Spleen (tissue), 11 donors: ENCODE measurements at regions not wholly inside any gene's neighbourhood (a gene's known extent, or its start where the extent isn't known, plus 50 kb on each side); places are given as distances from the start of the nearest gene placed in this dataset.

Source experiments
- DNase-seq: peaks from one replicate; pipeline ENCODE4 v3.0.0-alpha.2; 2020
- H3K27ac ChIP-seq, 8 donors: fragments of 200-600 bp; sonication (generic) in 7 of 8; 1 replicate in 4 of 8; 2 replicates in 4 of 8; pipeline versions ENCODE4 v1.5.0 to v1.8.0; 2016 to 2021; ENCODE audit warnings: inconsistent platforms in 4 of 8, mild to moderate bottlenecking in 4 of 8, moderate library complexity in 1 of 8
- H3K27me3 ChIP-seq, 7 donors: fragments of 200-600 bp; sonication (generic) in 6 of 7; replicated peaks in 1 of 7; 1 replicate in 4 of 7; 2 replicates in 3 of 7; pipeline versions ENCODE4 v1.5.0 to v1.8.0; 2016 to 2021; ENCODE audit warnings: inconsistent platforms in 3 of 7, mild to moderate bottlenecking in 1 of 7
- H3K36me3 ChIP-seq, 6 donors: fragments of 200-600 bp; sonication (generic) in 5 of 6; 1 replicate in 4 of 6; 2 replicates in 2 of 6; pipeline versions ENCODE4 v1.5.0 to v1.8.0; 2016 to 2021; ENCODE audit warnings: inconsistent platforms in 2 of 6
- H3K4me1 ChIP-seq, 6 donors: fragments of 200-600 bp; sonication (generic) in 5 of 6; 1 replicate in 3 of 6; 2 replicates in 3 of 6; pipeline versions ENCODE4 v1.5.0 to v1.8.0; 2016 to 2021; ENCODE audit warnings: inconsistent platforms in 3 of 6
- H3K4me3 ChIP-seq, 8 donors: fragments of 200-600 bp; sonication (generic) in 7 of 8; 1 replicate in 4 of 8; 2 replicates in 4 of 8; pipeline versions ENCODE4 v1.5.0 to v1.8.0; 2016 to 2021; ENCODE audit warnings: inconsistent platforms in 4 of 8, mild to moderate bottlenecking in 4 of 8, moderate library complexity in 2 of 8
- H3K9me3 ChIP-seq, 8 donors: fragments of 200-600 bp; sonication (generic) in 7 of 8; 1 replicate in 4 of 8; 2 replicates in 4 of 8; pipeline versions ENCODE4 v1.5.0 to v1.8.0; 2016 to 2021; ENCODE audit warnings: inconsistent platforms in 4 of 8
- CTCF ChIP-seq, 11 experiments: fragments of 200-600 bp in 7 of 11; fragments of 450-650 bp in 4 of 11; sonication (generic) in 4 of 11; IDR thresholded peaks in 8 of 11; conservative IDR thresholded peaks in 3 of 11; 1 replicate in 7 of 11; 2 replicates in 4 of 11; pipeline versions ENCODE4 v1.4.0 to v1.8.0; 2016 to 2021; ENCODE audit warnings: antibody characterized with exemption in 11 of 11, inconsistent platforms in 4 of 11, mild to moderate bottlenecking in 1 of 11
- POLR2A ChIP-seq, 3 donors: fragments of 450-650 bp; IDR thresholded peaks; one replicate each; pipeline ENCODE4 v1.5.1; 2017; ENCODE audit warnings: antibody characterized with exemption in 3 of 3, mild to moderate bottlenecking in 1 of 3
- POLR2AphosphoS5 ChIP-seq, 3 donors: sonication (generic); formaldehyde crosslinking; IDR thresholded peaks; one replicate each; pipeline ENCODE4 v1.5.1; 2017; ENCODE audit warnings: antibody characterized with exemption in 3 of 3
- whole genome bisulfite sequencing, 5 donors: extraction: QIAGEN DNeasy Blood & Tissue Kit in 3 of 5; methylation state at CpG; one replicate each; pipeline versions ENCODE4 v1.1.5 to v1.1.7; 2013 to 2018; 5-methylcytosine and 5-hydroxymethylcytosine counted together
- intact Hi-C: fragments of 100-400 bp; cut with DNase I; formaldehyde crosslinking; loops from one replicate; pipeline ENCODE4 v1.15.0; 2023; ENCODE audit warnings: low total_unique reads
- donor health status: healthy with polysubstance abuse.
- donor health status: DM: no; HTN: no; CAD: no; lungs with moderate emphysema.
- donor health status: DM: no; HTN: no; CAD: no.
- donor health status: Bipolar disorder and iron deficiency.
- donor health status: healthy.
- donor health status: DM: no; HTN: no; CAD: no.
- donor health status: DM: yes; HTN: yes; CAD: no.

GRCh38 chr1:226809785-226810571 lies 60.4 kb upstream of the PSEN2 start:
- Histone ChIP-seq H3K9me3 (no peaks in the 10 kb centered on the region), H3K27me3 (no peaks in the 10 kb centered on the region), H3K4me1 (peaks cover 0 to 12% (median 9%) of the 10 kb centered on the region in 6 donors), H3K27ac (no peak overlapping the region), H3K4me3 (no peak overlapping the region), H3K36me3 (no peaks in the 10 kb centered on the region)
- DNase-seq: peak; percentile 52
- TF ChIP-seq CTCF (IDR thresholded peaks at IDR 0.05 in 8 of 11, conservative IDR thresholded peaks at IDR 0.05 in 3 of 11) (no peak), POLR2A (IDR thresholded peaks at IDR 0.05) (no peak), POLR2AphosphoS5 (IDR thresholded peaks at IDR 0.05) (no peak)
- intact Hi-C loops: no loop called here
- WGBS, 5 donors: 90 to 94% (median 93%) methylated on average over 8 to 11 of the region's 11 CpGs

- Histone ChIP-seq H3K27ac (no peak overlapping the region), H3K27me3 (no peaks in the 10 kb centered on the region), H3K36me3 (no peaks in the 10 kb centered on the region), H3K9me3 (no peaks in the 10 kb centered on the region), H3K4me1 (no peaks in the 10 kb centered on the region), H3K4me3 (no peak overlapping the region)
- DNase-seq: peak; percentile 56
- intact Hi-C loops: no loop called here
- 86 to 92% (median 88%) methylated on average over 6 of the region's 6 CpGs for WGBS, 5 donors
- no peak for TF ChIP-seq POLR2A (IDR thresholded peaks at IDR 0.05)
- TF ChIP-seq CTCF (IDR thresholded peaks at IDR 0.05 in 8 of 11, conservative IDR thresholded peaks at IDR 0.05 in 3 of 11): no peak
- TF ChIP-seq POLR2AphosphoS5 (IDR thresholded peaks at IDR 0.05): no peak
Observed at GRCh38 chr1:226808501-226808900, 61.9 kb upstream of the PSEN2 start.

- TF ChIP-seq CTCF (IDR thresholded peaks at IDR 0.05 in 8 of 11, conservative IDR thresholded peaks at IDR 0.05 in 3 of 11): no peak
- no peak for TF ChIP-seq POLR2A (IDR thresholded peaks at IDR 0.05)
- TF ChIP-seq POLR2AphosphoS5 (IDR thresholded peaks at IDR 0.05): no peak
- no peak overlapping the region for H3K27ac ChIP-seq
- DNase-seq: peak; percentile 9
- no peaks in the 10 kb centered on the region for H3K4me1 ChIP-seq
- intact Hi-C loops: no loop called here
- no peaks in the 10 kb centered on the region for H3K36me3 ChIP-seq
- H3K27me3 ChIP-seq: no peaks in the 10 kb centered on the region
- H3K4me3 ChIP-seq: no peak overlapping the region
- 30 to 59% (median 51%) methylated on average over 1 of the region's 1 CpG for WGBS, 5 donors
- H3K9me3 ChIP-seq: no peaks in the 10 kb centered on the region
Observed at GRCh38 chr1:226806988-226807387, 63.4 kb upstream of the PSEN2 start.

GRCh38 chr1:226804907-226805759 lies 65.3 kb upstream of the PSEN2 start:
- Histone ChIP-seq H3K36me3 (no peaks in the 10 kb centered on the region), H3K27me3 (no peaks in the 10 kb centered on the region), H3K27ac (no peak overlapping the region), H3K9me3 (no peaks in the 10 kb centered on the region), H3K4me3 (no peak overlapping the region), H3K4me1 (peaks cover 0 to 3% (median under 1%) of the 10 kb centered on the region in 6 donors)
- intact Hi-C loops: no loop called here
- DNase-seq: no peak
- TF ChIP-seq POLR2AphosphoS5 (IDR thresholded peaks at IDR 0.05): no peak
- TF ChIP-seq CTCF (IDR thresholded peaks at IDR 0.05 in 8 of 11, conservative IDR thresholded peaks at IDR 0.05 in 3 of 11): no peak
- TF ChIP-seq POLR2A (IDR thresholded peaks at IDR 0.05): no peak
- WGBS, 5 donors: 80 to 84% (median 82%) methylated on average over 12 of the region's 12 CpGs
